Hepatocyte (in vitro differentiated cells): ENCODE measurements at regions not wholly inside any gene's neighbourhood (a gene's known extent, or its start where the extent isn't known, plus 50 kb on each side); places are given as distances from the start of the nearest gene placed in this dataset.

Experiments
- DNase-seq: peaks from one replicate; pipeline ENCODE4 v3.0.0-alpha.2; 2016; ENCODE audit warnings: low spot score
- H2AFZ ChIP-seq: fragments of 200-600 bp; sonication (generic); 2 replicates; pipeline ENCODE4 v1.6.0; 2016; ENCODE audit warnings: antibody characterized with exemption, mild to moderate bottlenecking
- H3K27ac ChIP-seq: fragments of 200-600 bp; sonication (generic); 2 replicates; pipeline ENCODE4 v1.5.1; 2016; ENCODE audit warnings: mild to moderate bottlenecking
- H3K27me3 ChIP-seq: fragments of 200-600 bp; sonication (generic); 2 replicates; pipeline ENCODE4 v1.6.1; 2016
- H3K36me3 ChIP-seq: fragments of 200-600 bp; sonication (generic); replicated peaks from 2 replicates; pipeline ENCODE4 v1.5.1; 2016; ENCODE audit warnings: low read depth; ENCODE audit not compliant: insufficient read depth
- H3K4me1 ChIP-seq: fragments of 200-600 bp; sonication (generic); 2 replicates; pipeline ENCODE4 v1.5.1; 2016; ENCODE audit warnings: mild to moderate bottlenecking, moderate library complexity; ENCODE audit not compliant: insufficient read depth
- H3K4me2 ChIP-seq: fragments of 200-600 bp; sonication (generic); 2 replicates; pipeline ENCODE4 v1.6.0; 2016
- H3K4me3 ChIP-seq: fragments of 200-600 bp; sonication (generic); 2 replicates; pipeline ENCODE4 v1.5.1; 2016; ENCODE audit warnings: mild to moderate bottlenecking
- H3K79me2 ChIP-seq: fragments of 200-600 bp; sonication (generic); 2 replicates; pipeline ENCODE4 v1.6.0; 2017; ENCODE audit warnings: mild to moderate bottlenecking
- H3K9me2 ChIP-seq: fragments of 200-600 bp; sonication (generic); replicated peaks from 2 replicates; pipeline ENCODE4 v1.6.0; 2017; ENCODE audit warnings: mild to moderate bottlenecking; ENCODE audit not compliant: insufficient read depth
- H3K9me3 ChIP-seq: fragments of 200-600 bp; sonication (generic); 2 replicates; pipeline ENCODE4 v1.5.1; 2016; ENCODE audit warnings: low read depth, mild to moderate bottlenecking
- H4K20me1 ChIP-seq: fragments of 200-600 bp; sonication (generic); 2 replicates; pipeline ENCODE4 v1.6.0; 2016; ENCODE audit warnings: mild to moderate bottlenecking; ENCODE audit not compliant: insufficient read depth, poor library complexity, severe bottlenecking
- EZH2 ChIP-seq: fragments of 200-600 bp; sonication (generic); IDR thresholded peaks from 2 replicates; pipeline ENCODE4 v1.6.1; 2016; ENCODE audit warnings: antibody characterized with exemption, mild to moderate bottlenecking, borderline replicate concordance
- EZH2phosphoT487 ChIP-seq: fragments of 200-600 bp; sonication (generic); IDR thresholded peaks from one replicate; pipeline ENCODE4 v1.6.1; 2018; ENCODE audit warnings: antibody characterized with exemption, mild to moderate bottlenecking, low read depth, moderate library complexity; ENCODE audit not compliant: unreplicated experiment, severe bottlenecking
- WGBS: methylation state at CpG from one replicate; pipeline ENCODE4 v1.1.6; 2016; ENCODE audit warnings: low lambda C conversion rate; ENCODE audit errors: missing lambda C conversion rate; 5-methylcytosine and 5-hydroxymethylcytosine counted together
- TF ChIP-seq, protein P1 (sequence below): fragments of 200-600 bp; sonication (generic); IDR thresholded peaks from 2 replicates; pipeline ENCODE4 v1.5.1; 2016; ENCODE audit warnings: antibody characterized with exemption, mild to moderate bottlenecking; ENCODE audit not compliant: poor library complexity

DNA sequence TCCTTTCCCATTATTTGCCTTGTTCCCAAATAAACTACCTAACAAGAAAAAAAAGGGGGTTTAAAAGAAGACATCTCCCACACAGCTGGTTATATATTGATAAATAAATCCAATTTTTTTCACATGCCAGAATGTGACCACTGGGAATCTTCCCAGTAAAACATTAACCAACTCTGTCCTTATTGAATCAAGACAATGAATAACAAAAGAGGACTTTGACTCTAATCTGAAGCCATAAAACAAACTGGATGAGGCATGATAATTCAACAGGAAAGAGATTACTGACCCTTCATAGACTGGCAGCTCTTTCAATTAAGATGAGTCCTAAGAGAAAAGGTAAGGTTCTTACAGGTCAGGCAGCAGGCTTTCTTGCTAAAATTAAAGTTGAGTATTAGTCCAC is 165.8 kb upstream of the CDH6 start:
- Histone ChIP-seq H3K27me3 (no peaks in the 10 kb centered on the region), H3K9me2 (no peaks in the 10 kb centered on the region), H3K9me3 (no peaks in the 10 kb centered on the region), H4K20me1 (no peaks in the 10 kb centered on the region), H3K4me3 (no peak overlapping the region), H3K36me3 (no peaks in the 10 kb centered on the region), H3K4me2 (peak overlapping the region; percentile 2), H3K27ac (no peak overlapping the region), H2AFZ (no peak overlapping the region), H3K4me1 (peaks cover 18% of the 10 kb centered on the region), H3K79me2 (no peaks in the 10 kb centered on the region)
- peak; percentile 38 for DNase-seq
- TF ChIP-seq EZH2phosphoT487 (no peak), EZH2 (no peak)
- TF ChIP-seq, protein P1, sequence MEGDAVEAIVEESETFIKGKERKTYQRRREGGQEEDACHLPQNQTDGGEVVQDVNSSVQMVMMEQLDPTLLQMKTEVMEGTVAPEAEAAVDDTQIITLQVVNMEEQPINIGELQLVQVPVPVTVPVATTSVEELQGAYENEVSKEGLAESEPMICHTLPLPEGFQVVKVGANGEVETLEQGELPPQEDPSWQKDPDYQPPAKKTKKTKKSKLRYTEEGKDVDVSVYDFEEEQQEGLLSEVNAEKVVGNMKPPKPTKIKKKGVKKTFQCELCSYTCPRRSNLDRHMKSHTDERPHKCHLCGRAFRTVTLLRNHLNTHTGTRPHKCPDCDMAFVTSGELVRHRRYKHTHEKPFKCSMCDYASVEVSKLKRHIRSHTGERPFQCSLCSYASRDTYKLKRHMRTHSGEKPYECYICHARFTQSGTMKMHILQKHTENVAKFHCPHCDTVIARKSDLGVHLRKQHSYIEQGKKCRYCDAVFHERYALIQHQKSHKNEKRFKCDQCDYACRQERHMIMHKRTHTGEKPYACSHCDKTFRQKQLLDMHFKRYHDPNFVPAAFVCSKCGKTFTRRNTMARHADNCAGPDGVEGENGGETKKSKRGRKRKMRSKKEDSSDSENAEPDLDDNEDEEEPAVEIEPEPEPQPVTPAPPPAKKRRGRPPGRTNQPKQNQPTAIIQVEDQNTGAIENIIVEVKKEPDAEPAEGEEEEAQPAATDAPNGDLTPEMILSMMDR, result no peak

DNA sequence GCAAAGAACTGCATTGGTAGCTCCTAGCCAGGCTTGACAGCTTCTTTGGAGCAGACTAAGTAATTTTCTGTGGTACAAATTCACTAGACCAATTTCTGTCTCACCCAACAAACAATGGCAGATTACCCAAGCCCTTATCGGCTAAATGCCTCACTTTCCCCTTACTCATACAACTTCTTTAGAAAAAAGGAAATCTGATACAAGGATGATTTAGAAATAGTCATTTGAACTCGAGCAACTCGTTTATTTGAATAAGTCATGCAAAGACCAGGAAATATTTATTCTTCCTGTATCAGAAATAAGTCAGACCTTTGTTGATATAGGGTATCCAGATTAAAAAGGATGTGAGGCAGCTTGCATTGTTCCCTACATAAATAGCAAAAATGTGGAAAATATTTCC is 170.4 kb upstream of the CDH6 start:
- Histone ChIP-seq H3K4me3 (no peak overlapping the region), H3K36me3 (no peaks in the 10 kb centered on the region), H3K9me3 (no peaks in the 10 kb centered on the region), H3K4me1 (peaks cover 19% of the 10 kb centered on the region), H3K27me3 (no peaks in the 10 kb centered on the region), H3K27ac (no peak overlapping the region), H4K20me1 (no peaks in the 10 kb centered on the region), H3K4me2 (no peak overlapping the region), H2AFZ (no peak overlapping the region), H3K79me2 (no peaks in the 10 kb centered on the region), H3K9me2 (no peaks in the 10 kb centered on the region)
- DNase-seq, result no peak
- TF ChIP-seq, protein P1, result no peak
- no peak for TF ChIP-seq EZH2
- no peak for TF ChIP-seq EZH2phosphoT487
- WGBS, result 46% methylated on average over 3 of the region's 3 CpGs

DNA sequence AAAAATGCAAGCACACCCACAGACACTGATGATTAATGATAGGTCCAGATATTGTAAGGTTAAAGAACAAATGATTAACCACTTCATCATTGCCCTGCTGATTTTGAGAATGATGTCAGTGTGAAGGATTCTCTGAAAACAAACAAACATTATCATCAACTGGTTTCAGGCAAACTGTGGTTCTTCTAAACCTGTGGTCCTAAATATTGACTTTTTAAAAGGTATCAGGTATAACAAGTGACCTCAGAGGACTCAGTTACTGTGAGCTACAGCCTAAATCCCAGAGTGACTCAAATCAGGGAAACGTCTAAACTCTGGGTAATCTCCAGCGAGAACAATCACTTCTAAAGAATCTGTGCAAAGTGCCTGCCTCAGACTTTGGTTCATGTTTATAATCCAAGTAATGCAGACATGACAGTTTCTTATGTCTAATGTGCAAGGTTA is 172.3 kb upstream of the CDH6 start:
- Histone ChIP-seq H2AFZ (no peak overlapping the region), H3K4me3 (no peak overlapping the region), H3K4me2 (no peak overlapping the region), H4K20me1 (no peaks in the 10 kb centered on the region), H3K36me3 (no peaks in the 10 kb centered on the region), H3K9me2 (no peaks in the 10 kb centered on the region), H3K27me3 (no peaks in the 10 kb centered on the region), H3K4me1 (peaks cover 12% of the 10 kb centered on the region), H3K9me3 (no peaks in the 10 kb centered on the region), H3K79me2 (no peaks in the 10 kb centered on the region), H3K27ac (peak overlapping the region; percentile 46)
- peak; percentile 50 for DNase-seq
- 16% methylated on average over 2 of the region's 2 CpGs for WGBS
- TF ChIP-seq EZH2, result no peak
- no peak for TF ChIP-seq EZH2phosphoT487
- TF ChIP-seq, protein P1, result no peak

DNA sequence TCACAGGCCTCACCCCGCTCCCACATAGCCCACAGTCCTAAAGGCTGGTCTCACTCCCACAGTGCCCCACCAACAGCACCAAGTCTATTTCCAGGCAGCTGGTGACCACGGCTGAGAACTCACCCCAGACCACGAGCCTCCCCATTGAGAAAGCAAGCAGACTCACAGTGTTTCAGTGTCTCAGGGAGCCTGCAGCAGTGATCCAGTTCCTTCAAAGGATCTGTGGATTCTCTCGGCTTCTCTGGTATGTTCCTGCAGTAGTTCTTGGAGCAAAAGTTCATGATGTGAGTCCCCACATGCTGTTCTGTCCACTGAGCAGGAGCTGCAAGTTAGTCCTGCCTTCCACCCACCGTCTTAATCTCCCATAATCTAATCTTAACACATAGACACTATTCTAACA is 185.3 kb upstream of the CDH6 start:
- Histone ChIP-seq H2AFZ (no peak overlapping the region), H3K79me2 (no peaks in the 10 kb centered on the region), H4K20me1 (no peaks in the 10 kb centered on the region), H3K27me3 (no peaks in the 10 kb centered on the region), H3K9me3 (no peaks in the 10 kb centered on the region), H3K4me2 (no peak overlapping the region), H3K27ac (no peak overlapping the region), H3K36me3 (no peaks in the 10 kb centered on the region), H3K9me2 (no peaks in the 10 kb centered on the region), H3K4me3 (no peak overlapping the region), H3K4me1 (no peaks in the 10 kb centered on the region)
- DNase-seq, result no peak
- TF ChIP-seq EZH2 (no peak), EZH2phosphoT487 (no peak)
- TF ChIP-seq, protein P1, result no peak
- 81% methylated on average over 5 of the region's 5 CpGs for WGBS
